K562 (cell line): ENCODE measurements at regions not wholly inside any gene's neighbourhood (a gene's known extent, or its start where the extent isn't known, plus 50 kb on each side); places are given as distances from the start of the nearest gene placed in this dataset.

Source experiments
- ATAC-seq: fragments of 200-7000 bp; cut with Tn5 transposase; 3 replicates; pipeline ENCODE4 v1.9.1; 2020; ENCODE audit warnings: moderate library complexity
- BruUV-seq: library from RNA; stranded (reverse); fragments of 400-500 nt; replicated peaks from 2 replicates; lab custom pipeline; 2021; lab: Mats Ljungman, UMichigan
- CTCF ChIA-PET: fragments of 300-600 bp; formaldehyde crosslinking; extraction: SDS; loops from one replicate; lab custom pipeline; 2021; ENCODE audit warnings: low intra/inter-chr PET ratio; lab: Yijun Ruan, JAX
- POLR2A ChIA-PET: fragments of 300-600, 350-650 bp; sonication (Branson Sonifier 250); formaldehyde crosslinking; extraction: SDS; loops from one replicate; lab custom pipeline; 2021; ENCODE audit warnings: antibody characterized with exemption, inconsistent platforms; lab: Yijun Ruan, JAX
- DNase-seq, 4 experiments: peaks; one replicate each; pipeline versions ENCODE4 v3.0.0 to v3.0.0-alpha.2; 2011 to 2018; ENCODE audit warnings: low spot score in 3 of 4, mixed read lengths in 3 of 4; ENCODE audit errors: extremely low read depth in 1 of 4
- FAIRE-seq: peaks from 2 replicates; lab custom pipeline; 2011; peaks lifted over from hg19 to GRCh38; lab: Jason Lieb, UNC
- H2AFZ ChIP-seq: 2 replicates; pipeline ENCODE4 v1.6.0; 2011; ENCODE audit warnings: low read depth, low read length, control low read depth, inconsistent platforms
- H3K27ac ChIP-seq: fragments of 200-600 bp; 3 replicates; pipeline ENCODE4 v1.8.0; 2011; ENCODE audit warnings: low read depth, mild to moderate bottlenecking, control low read depth, inconsistent platforms, low read length, moderate library complexity, mixed read lengths; ENCODE audit errors: extremely low read depth
- H3K27me3 ChIP-seq, 2 experiments: fragments of 300-600 bp in 1 of 2; 2 replicates in 1 of 2; 3 replicates in 1 of 2; pipeline versions ENCODE4 v1.6.0 to v1.8.0; 2011; ENCODE audit warnings: inconsistent platforms in 2 of 2, low read length in 2 of 2, mild to moderate bottlenecking in 1 of 2, mixed read lengths in 1 of 2, moderate library complexity in 1 of 2; ENCODE audit not compliant: control insufficient read depth in 2 of 2, insufficient read depth in 2 of 2
- H3K36me3 ChIP-seq: fragments of 300-600 bp; 3 replicates; pipeline ENCODE4 v1.8.0; 2011; ENCODE audit warnings: mild to moderate bottlenecking, low read length, inconsistent platforms; ENCODE audit not compliant: control insufficient read depth, insufficient read depth
- H3K4me1 ChIP-seq, 2 experiments: fragments of 200-600 bp in 1 of 2; replicated peaks in 1 of 2; 2 replicates in 1 of 2; 3 replicates in 1 of 2; pipeline versions ENCODE4 v1.5.1 to v1.8.0; 2011; ENCODE audit warnings: inconsistent platforms in 2 of 2, low read length in 2 of 2, mild to moderate bottlenecking in 1 of 2, mixed read lengths in 1 of 2, moderate library complexity in 1 of 2; ENCODE audit not compliant: control insufficient read depth in 2 of 2, insufficient read depth in 2 of 2
- H3K4me2 ChIP-seq: 2 replicates; pipeline ENCODE4 v1.6.1; 2011; ENCODE audit warnings: low read length, control low read depth, inconsistent platforms, mixed read lengths; ENCODE audit not compliant: insufficient read depth
- H3K4me3 ChIP-seq: fragments of 200-600 bp; sonication (generic), shearing (Covaris generic); 2 replicates; pipeline ENCODE4 v1.5.1; 2016; ENCODE audit warnings: control low read depth, inconsistent platforms
- H3K79me2 ChIP-seq: fragments of 200-600 bp; 3 replicates; pipeline ENCODE4 v1.8.0; 2011; ENCODE audit warnings: low read length, inconsistent platforms; ENCODE audit not compliant: control insufficient read depth, insufficient read depth
- H3K9ac ChIP-seq, 2 experiments: 2 replicates each; pipeline versions ENCODE4 v1.6.0 to v1.6.1; 2011; ENCODE audit warnings: low read depth in 2 of 2, low read length in 2 of 2, control low read depth in 1 of 2, inconsistent platforms in 1 of 2, mild to moderate bottlenecking in 1 of 2, mixed read lengths in 1 of 2; ENCODE audit not compliant: insufficient read depth in 1 of 2
- H3K9me1 ChIP-seq: one replicate; pipeline ENCODE4 v1.6.0; 2011; ENCODE audit warnings: inconsistent platforms, mild to moderate bottlenecking, low read length, moderate library complexity; ENCODE audit not compliant: control insufficient read depth, insufficient read depth
- H3K9me3 ChIP-seq: replicated peaks from 2 replicates; pipeline ENCODE4 v1.5.1; 2011; ENCODE audit warnings: low read depth, low read length, inconsistent platforms; ENCODE audit not compliant: control insufficient read depth, insufficient read depth
- H4K20me1 ChIP-seq: replicated peaks from 2 replicates; pipeline ENCODE4 v1.6.1; 2011; ENCODE audit warnings: low read length, inconsistent platforms, mixed read lengths; ENCODE audit not compliant: control insufficient read depth, insufficient read depth
- EHMT2 ChIP-seq: fragments of 450-650 bp; IDR thresholded peaks from 2 replicates; pipeline ENCODE4 v1.6.1; 2018; ENCODE audit warnings: antibody characterized with exemption
- FOXK1 ChIP-seq: sonication (generic); formaldehyde crosslinking; IDR thresholded peaks from 2 replicates; pipeline ENCODE4 v1.8.0; 2022; ENCODE audit warnings: missing genetic modification reagents, mild to moderate bottlenecking, borderline replicate concordance
- GATAD2B ChIP-seq: fragments of 450-650 bp; IDR thresholded peaks from 2 replicates; pipeline ENCODE4 v1.6.1; 2017; ENCODE audit warnings: mild to moderate bottlenecking, borderline replicate concordance
- HNRNPUL1 ChIP-seq: fragments of 200-400 bp; formaldehyde crosslinking; IDR thresholded peaks from 2 replicates; pipeline ENCODE4 v1.6.1; 2017; ENCODE audit warnings: low read length
- JUNB ChIP-seq: fragments of 450-650 bp; formaldehyde crosslinking; conservative IDR thresholded peaks from 2 replicates; pipeline ENCODE4 v1.4.0; 2020; ENCODE audit warnings: mild to moderate bottlenecking
- ZFP1 ChIP-seq: fragments of 450-650 bp; formaldehyde crosslinking; IDR thresholded peaks from 2 replicates; pipeline ENCODE4 v1.4.0; 2020; ENCODE audit warnings: mild to moderate bottlenecking, mixed read lengths
- ZNF445 ChIP-seq: fragments of 250-450 bp; sonication (Bioruptor Pico); IDR thresholded peaks from 2 replicates; pipeline ENCODE4 v1.4.0; 2020; ENCODE audit warnings: low read depth, mild to moderate bottlenecking, moderate library complexity
- WGBS: fragments of 100-300 bp; shearing (Covaris generic); methylation state at CpG from one replicate; pipeline ENCODE4 v1.1.6; 2016; ENCODE audit warnings: low coverage, mixed read lengths; ENCODE audit not compliant: insufficient coverage; ENCODE audit errors: missing lambda C conversion rate; 5-methylcytosine and 5-hydroxymethylcytosine counted together
- in situ Hi-C: fragments of 300-500 bp; cut with MboI; formaldehyde crosslinking; loops from 4 replicates; pipeline ENCODE4 v1.15.0; 2018; ENCODE audit warnings: inconsistent platforms, mixed read lengths
- intact Hi-C: fragments of 100-400 bp; cut with micrococcal nuclease; formaldehyde crosslinking; loops from 2 replicates; pipeline ENCODE4 v1.14.2; 2022
- TF ChIP-seq, protein P1 (sequence below): fragments of 250-450 bp; sonication (Bioruptor Pico); IDR thresholded peaks from 2 replicates; pipeline ENCODE4 v1.4.0; 2020; ENCODE audit warnings: mild to moderate bottlenecking
- TF ChIP-seq, protein P2 (sequence below): sonication (generic); formaldehyde crosslinking; IDR thresholded peaks from 2 replicates; pipeline ENCODE4 v1.8.0; 2022; ENCODE audit warnings: mild to moderate bottlenecking, missing genetic modification reagents

DNA sequence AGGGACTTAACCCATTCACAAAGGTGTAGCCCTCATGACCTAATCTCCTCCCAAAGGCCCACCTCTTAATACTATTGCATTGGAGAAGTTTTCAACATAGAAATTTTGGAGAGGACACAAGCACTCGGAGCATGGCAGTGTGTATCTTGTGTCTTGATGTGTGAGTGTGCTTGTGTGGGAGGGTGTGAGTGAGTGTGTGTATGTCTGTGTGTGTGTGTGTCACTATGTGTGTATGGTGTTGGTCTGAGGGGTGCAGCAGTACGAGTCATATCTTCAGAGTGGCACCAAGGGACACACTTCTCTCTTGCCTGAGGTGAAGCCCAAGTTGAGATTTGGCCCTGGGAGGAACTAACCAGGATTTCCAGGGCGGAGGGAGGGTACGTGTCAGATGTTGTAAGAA, 73.7 kb downstream of the NAV1 start:
- Histone ChIP-seq H3K4me3 (no peak overlapping the region), H3K4me2 (no peak overlapping the region), H3K27me3 (peaks cover 0 to 7% of the 10 kb centered on the region in 2 experiments; a peak in 1 of 5 replicates), H3K9me3 (no peaks in the 10 kb centered on the region), H3K27ac (no peak overlapping the region), H3K36me3 (no peaks in the 10 kb centered on the region), H2AFZ (no peak overlapping the region), H4K20me1 (no peaks in the 10 kb centered on the region), H3K79me2 (no peaks in the 10 kb centered on the region), H3K9me1 (peaks cover 3% of the 10 kb centered on the region), H3K4me1 (peaks cover 0 to 11% of the 10 kb centered on the region in 2 experiments; a peak in 2 of 5 replicates), H3K9ac (no peak overlapping the region)
- BruUV-seq: no TSS peak
- ChIA-PET POLR2A (no interaction called here), CTCF (no interaction called here)
- in situ Hi-C loops (no loop called here), intact Hi-C loops (no loop called here)
- no peak for TF ChIP-seq JUNB (CRISPR knock-in tag)
- TF ChIP-seq EHMT2: 0 out of 2 replicates have a peak, but pooled peaks have one; percentile 46
- FAIRE-seq (no peak), ATAC-seq (no peak), DNase-seq (no peak)
- 25% methylated on average over 4 of the region's 4 CpGs for WGBS

DNA sequence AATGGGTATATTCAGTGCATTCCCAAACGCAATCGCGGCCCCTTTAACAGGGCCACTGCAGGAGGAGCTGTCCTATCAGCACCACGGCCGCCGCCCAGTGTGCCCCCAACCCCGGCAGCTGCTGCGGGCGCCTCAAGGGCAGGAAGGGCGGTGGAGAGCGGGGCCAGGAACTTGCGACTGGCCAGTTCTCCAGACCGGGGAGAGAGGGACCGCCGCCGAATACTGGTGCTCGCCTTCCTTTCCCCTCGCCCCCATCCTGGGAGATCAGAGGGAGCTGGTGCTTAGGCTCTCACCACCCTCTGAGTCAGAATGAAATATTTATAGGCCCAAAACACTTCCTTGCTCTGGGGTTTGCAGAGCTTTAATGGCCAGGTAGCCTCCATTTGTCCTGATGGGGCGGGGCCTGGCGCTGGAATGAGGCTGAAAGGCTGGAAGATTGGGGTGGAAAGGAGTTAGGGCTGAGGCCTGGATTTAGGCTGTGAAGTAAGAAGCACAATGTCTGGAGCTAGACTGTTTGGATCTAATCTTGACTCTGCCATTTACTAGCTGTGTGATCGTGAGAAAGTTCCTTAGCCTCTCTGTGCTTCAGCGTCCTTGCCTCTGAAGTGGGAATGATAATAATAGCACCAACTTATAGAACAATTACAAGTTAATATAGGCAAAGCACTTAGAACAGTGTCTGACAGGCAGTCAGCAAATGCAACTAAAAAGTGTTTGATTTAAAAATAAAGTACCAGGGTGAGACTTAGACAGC, 75.5 kb downstream of the NAV1 start:
- Histone ChIP-seq H3K9me3 (no peaks in the 10 kb centered on the region), H3K79me2 (no peaks in the 10 kb centered on the region), H3K9ac (0 out of 4 replicates have a peak overlapping the region, but pooled peaks of 1 of the 2 experiments have one; percentile 29), H4K20me1 (no peaks in the 10 kb centered on the region), H3K27ac (no peak overlapping the region), H3K9me1 (peaks cover 3% of the 10 kb centered on the region), H3K27me3 (peaks cover 0 to 7% of the 10 kb centered on the region in 2 experiments; a peak in 1 of 5 replicates), H3K4me2 (no peak overlapping the region), H3K4me3 (no peak overlapping the region), H2AFZ (no peak overlapping the region), H3K4me1 (peaks cover under 1 to 5% of the 10 kb centered on the region in 2 experiments; a peak in 4 of 5 replicates), H3K36me3 (no peaks in the 10 kb centered on the region)
- no TSS peak for BruUV-seq
- CTCF ChIA-PET: no interaction called here
- no peak for FAIRE-seq
- intact Hi-C loops (no loop called here), in situ Hi-C loops (no loop called here)
- ATAC-seq: peak; percentile 95
- POLR2A ChIA-PET: interaction anchor here (0.5 to 1.4 kb wide), 11 partner anchors 11 to 1771 kb away, joined by 3 to 6 read pairs (median 3); no protein-coding TSS in a partner anchor
- peak; percentile 67 to 79 (median 77) for DNase-seq
- WGBS: 6% methylated on average over 22 of the region's 22 CpGs
- TF ChIP-seq, protein P1, sequence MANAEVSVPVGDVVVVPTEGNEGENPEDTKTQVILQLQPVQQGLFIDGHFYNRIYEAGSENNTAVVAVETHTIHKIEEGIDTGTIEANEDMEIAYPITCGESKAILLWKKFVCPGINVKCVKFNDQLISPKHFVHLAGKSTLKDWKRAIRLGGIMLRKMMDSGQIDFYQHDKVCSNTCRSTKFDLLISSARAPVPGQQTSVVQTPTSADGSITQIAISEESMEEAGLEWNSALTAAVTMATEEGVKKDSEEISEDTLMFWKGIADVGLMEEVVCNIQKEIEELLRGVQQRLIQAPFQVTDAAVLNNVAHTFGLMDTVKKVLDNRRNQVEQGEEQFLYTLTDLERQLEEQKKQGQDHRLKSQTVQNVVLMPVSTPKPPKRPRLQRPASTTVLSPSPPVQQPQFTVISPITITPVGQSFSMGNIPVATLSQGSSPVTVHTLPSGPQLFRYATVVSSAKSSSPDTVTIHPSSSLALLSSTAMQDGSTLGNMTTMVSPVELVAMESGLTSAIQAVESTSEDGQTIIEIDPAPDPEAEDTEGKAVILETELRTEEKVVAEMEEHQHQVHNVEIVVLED: no peak
- TF ChIP-seq HNRNPUL1: no peak
- TF ChIP-seq ZFP1: no peak
- TF ChIP-seq, protein P2, sequence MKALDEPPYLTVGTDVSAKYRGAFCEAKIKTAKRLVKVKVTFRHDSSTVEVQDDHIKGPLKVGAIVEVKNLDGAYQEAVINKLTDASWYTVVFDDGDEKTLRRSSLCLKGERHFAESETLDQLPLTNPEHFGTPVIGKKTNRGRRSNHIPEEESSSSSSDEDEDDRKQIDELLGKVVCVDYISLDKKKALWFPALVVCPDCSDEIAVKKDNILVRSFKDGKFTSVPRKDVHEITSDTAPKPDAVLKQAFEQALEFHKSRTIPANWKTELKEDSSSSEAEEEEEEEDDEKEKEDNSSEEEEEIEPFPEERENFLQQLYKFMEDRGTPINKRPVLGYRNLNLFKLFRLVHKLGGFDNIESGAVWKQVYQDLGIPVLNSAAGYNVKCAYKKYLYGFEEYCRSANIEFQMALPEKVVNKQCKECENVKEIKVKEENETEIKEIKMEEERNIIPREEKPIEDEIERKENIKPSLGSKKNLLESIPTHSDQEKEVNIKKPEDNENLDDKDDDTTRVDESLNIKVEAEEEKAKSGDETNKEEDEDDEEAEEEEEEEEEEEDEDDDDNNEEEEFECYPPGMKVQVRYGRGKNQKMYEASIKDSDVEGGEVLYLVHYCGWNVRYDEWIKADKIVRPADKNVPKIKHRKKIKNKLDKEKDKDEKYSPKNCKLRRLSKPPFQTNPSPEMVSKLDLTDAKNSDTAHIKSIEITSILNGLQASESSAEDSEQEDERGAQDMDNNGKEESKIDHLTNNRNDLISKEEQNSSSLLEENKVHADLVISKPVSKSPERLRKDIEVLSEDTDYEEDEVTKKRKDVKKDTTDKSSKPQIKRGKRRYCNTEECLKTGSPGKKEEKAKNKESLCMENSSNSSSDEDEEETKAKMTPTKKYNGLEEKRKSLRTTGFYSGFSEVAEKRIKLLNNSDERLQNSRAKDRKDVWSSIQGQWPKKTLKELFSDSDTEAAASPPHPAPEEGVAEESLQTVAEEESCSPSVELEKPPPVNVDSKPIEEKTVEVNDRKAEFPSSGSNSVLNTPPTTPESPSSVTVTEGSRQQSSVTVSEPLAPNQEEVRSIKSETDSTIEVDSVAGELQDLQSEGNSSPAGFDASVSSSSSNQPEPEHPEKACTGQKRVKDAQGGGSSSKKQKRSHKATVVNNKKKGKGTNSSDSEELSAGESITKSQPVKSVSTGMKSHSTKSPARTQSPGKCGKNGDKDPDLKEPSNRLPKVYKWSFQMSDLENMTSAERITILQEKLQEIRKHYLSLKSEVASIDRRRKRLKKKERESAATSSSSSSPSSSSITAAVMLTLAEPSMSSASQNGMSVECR (CRISPR knock-in tag): peak; percentile 58; the same call in 1 of the 2 replicates
- no peak; the same call in 1 of the 2 replicates for TF ChIP-seq FOXK1 (CRISPR knock-in tag)
- TF ChIP-seq GATAD2B: no peak
- no peak for TF ChIP-seq ZNF445 (CRISPR knock-in tag)
